Activated naive CD8-positive, alpha-beta T cell treated with anti-CD3 and anti-CD28 coated beads, Interleukin-2, amount 10 ng/mL, durations not matched to agents 7 days and 5 days (primary cell): ENCODE measurements at regions not wholly inside any gene's neighbourhood (a gene's known extent, or its start where the extent isn't known, plus 50 kb on each side); places are given as distances from the start of the nearest gene placed in this dataset.

Source experiments
- ATAC-seq: fragments of 150-1000 bp; cut with Tn5 transposase; one replicate; pipeline ENCODE4 v1.10.0; 2021; ENCODE audit warnings: low read depth, moderate library complexity
- POLR2A ChIA-PET: fragments of 350-600 bp; sonication (Branson Sonifier 250); formaldehyde crosslinking; loops from one replicate; lab custom pipeline; 2021; ENCODE audit warnings: antibody characterized with exemption; lab: Charles Lee
- DNase-seq: peaks from one replicate; pipeline ENCODE4 v3.0.0; 2021
- H3K27ac Mint-ChIP-seq: one replicate; pipeline ENCODE4 v1.8.0; 2022; ENCODE audit warnings: mild to moderate bottlenecking, mixed read lengths
- H3K27me3 Mint-ChIP-seq: one replicate; pipeline ENCODE4 v1.8.0; 2022; ENCODE audit warnings: mild to moderate bottlenecking, moderate library complexity, mixed read lengths
- H3K36me3 Mint-ChIP-seq: one replicate; pipeline ENCODE4 v1.8.0; 2021; ENCODE audit warnings: mild to moderate bottlenecking, mixed read lengths
- H3K4me1 Mint-ChIP-seq: one replicate; pipeline ENCODE4 v1.8.0; 2021; ENCODE audit warnings: mixed read lengths
- H3K4me3 Mint-ChIP-seq: one replicate; pipeline ENCODE4 v1.8.0; 2022; ENCODE audit warnings: mild to moderate bottlenecking, moderate library complexity, mixed read lengths
- H3K9me3 Mint-ChIP-seq: one replicate; pipeline ENCODE4 v1.8.0; 2021; ENCODE audit warnings: mixed read lengths

DNA sequence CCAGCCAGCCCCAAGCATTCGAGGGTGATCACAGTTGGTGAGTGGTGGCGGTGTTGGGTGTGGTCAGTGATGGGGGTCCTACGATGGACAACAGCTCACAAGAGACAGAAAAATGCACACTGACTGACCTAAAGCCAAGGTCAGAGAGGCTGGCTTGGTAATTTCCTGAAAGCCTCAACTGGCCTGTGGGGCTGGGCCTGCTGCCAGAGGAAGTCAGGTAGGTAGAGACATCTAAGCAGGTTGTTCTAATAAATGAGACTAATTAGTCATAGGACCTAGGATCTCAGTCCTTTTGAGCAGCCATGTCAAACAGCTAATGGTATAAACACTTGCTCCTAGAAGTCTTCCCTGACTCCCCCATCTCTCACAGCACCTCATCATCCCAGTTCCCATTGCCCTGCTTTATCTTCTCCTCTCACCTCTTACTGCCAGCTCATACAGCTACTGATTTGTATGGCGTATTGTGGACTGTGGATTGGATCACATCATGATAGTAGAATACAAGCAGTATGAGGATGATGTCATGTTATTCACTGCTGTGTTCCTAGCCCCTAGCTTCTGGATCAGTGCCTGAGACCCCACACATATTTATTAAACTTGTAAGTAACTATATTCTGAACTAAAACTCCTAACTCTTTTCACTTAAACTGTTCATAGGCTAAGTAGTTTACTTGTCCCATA, 262.9 kb upstream of the KLHL29 start:
- Mint-ChIP-seq H3K9me3 (no peaks in the 10 kb centered on the region), H3K4me1 (no peaks in the 10 kb centered on the region), H3K27me3 (peaks cover 4% of the 10 kb centered on the region), H3K4me3 (no peak overlapping the region), H3K36me3 (no peaks in the 10 kb centered on the region), H3K27ac (no peak overlapping the region)
- no peak for ATAC-seq
- POLR2A ChIA-PET, result no interaction called here
- DNase-seq, result no peak

DNA sequence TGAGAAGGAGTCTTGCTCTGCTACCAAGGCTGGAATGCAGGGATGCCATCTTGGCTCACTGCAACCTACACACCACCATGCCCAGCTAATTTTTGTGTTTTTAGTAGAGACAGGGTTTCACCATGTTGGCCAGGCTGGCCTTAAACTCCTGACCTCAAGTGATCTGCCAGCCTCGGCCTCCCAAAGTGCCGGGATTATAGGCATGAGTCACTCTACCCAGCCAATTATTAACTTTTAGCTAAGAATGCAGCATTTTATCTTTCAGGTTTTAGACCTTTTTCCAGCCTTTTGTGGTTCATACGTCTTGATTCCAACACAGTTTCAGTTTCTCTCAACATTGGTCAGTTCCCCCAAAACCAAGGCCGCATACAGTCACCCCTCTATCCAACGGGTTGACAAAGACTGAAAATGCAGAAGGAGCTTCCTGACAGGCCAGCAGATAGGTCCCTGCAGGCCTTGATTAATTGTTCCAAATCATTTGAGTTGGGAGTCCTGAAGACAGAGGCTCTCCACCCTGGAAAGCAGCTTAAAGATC, 262.2 kb upstream of the KLHL29 start:
- no peaks in the 10 kb centered on the region for H3K9me3 Mint-ChIP-seq
- H3K4me3 Mint-ChIP-seq, result no peak overlapping the region
- ATAC-seq, result no peak
- POLR2A ChIA-PET, result no interaction called here
- peaks cover 4% of the 10 kb centered on the region for H3K27me3 Mint-ChIP-seq
- H3K4me1 Mint-ChIP-seq, result no peaks in the 10 kb centered on the region
- no peaks in the 10 kb centered on the region for H3K36me3 Mint-ChIP-seq
- H3K27ac Mint-ChIP-seq, result no peak overlapping the region
- no peak for DNase-seq

DNA sequence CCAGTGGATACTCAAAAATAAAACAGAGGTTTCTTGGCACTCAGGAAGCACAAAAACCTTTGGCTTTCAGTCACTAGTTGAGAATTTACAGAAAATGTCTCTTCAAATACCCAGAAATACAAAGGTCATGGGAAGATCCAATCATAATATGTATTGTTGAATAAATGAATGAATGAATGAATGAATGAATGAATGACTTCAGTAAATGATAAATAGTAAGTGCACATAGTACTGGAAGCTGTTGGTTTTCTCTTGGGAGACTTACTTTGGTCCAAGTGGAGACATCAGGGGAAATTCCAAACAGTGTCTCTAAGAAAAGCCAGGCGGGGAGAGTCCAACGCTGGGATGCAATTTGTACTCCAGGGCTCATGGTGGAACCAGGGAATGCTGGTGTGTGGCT, 261.3 kb upstream of the KLHL29 start:
- H3K36me3 Mint-ChIP-seq, result no peaks in the 10 kb centered on the region
- no peak for DNase-seq
- POLR2A ChIA-PET, result no interaction called here
- no peaks in the 10 kb centered on the region for H3K9me3 Mint-ChIP-seq
- H3K27ac Mint-ChIP-seq, result no peak overlapping the region
- H3K27me3 Mint-ChIP-seq, result peaks cover 4% of the 10 kb centered on the region
- H3K4me1 Mint-ChIP-seq, result no peaks in the 10 kb centered on the region
- no peak for ATAC-seq
- H3K4me3 Mint-ChIP-seq, result no peak overlapping the region

DNA sequence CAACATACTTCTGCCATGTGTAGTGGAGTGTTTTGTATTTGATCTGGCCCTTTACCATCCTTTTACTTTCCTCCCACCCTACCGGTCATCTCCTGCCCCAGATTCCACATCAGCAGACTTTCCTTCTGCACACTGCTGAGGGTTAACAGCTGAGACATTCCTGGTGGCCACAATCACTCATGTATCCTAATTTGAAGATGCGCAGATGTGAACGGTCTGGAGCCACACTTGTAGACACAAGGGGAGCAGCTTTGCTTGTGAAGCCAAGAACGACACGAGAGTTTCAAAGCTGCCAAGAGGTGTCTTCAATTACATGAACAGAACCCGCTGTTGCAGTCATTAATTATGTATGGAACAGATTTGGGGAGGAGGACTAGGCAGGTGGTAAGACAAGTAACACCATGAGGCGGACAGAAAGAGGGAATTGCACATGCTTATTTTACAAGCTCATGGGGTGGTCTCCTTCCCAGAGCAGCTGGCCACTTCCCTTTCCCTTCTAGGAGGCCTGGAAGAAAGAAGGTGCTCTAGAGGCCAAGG, 260.7 kb upstream of the KLHL29 start:
- no peaks in the 10 kb centered on the region for H3K36me3 Mint-ChIP-seq
- ATAC-seq, result no peak
- H3K4me3 Mint-ChIP-seq, result no peak overlapping the region
- no peaks in the 10 kb centered on the region for H3K4me1 Mint-ChIP-seq
- peaks cover 4% of the 10 kb centered on the region for H3K27me3 Mint-ChIP-seq
- no peak for DNase-seq
- H3K9me3 Mint-ChIP-seq, result no peaks in the 10 kb centered on the region
- POLR2A ChIA-PET, result no interaction called here
- no peak overlapping the region for H3K27ac Mint-ChIP-seq

- H3K36me3 Mint-ChIP-seq, result no peaks in the 10 kb centered on the region
- H3K9me3 Mint-ChIP-seq, result no peaks in the 10 kb centered on the region
- ATAC-seq (no peak), DNase-seq (no peak)
- H3K4me3 Mint-ChIP-seq, result no peak overlapping the region
- H3K4me1 Mint-ChIP-seq, result no peaks in the 10 kb centered on the region
- H3K27ac Mint-ChIP-seq, result no peak overlapping the region
- H3K27me3 Mint-ChIP-seq, result peaks cover 2% of the 10 kb centered on the region
- POLR2A ChIA-PET, result no interaction called here
These were observed 257.5 kb upstream of the KLHL29 start for GRCh38 chr2:23127465-23127864.

GRCh38 chr2:23128684-23129292, 256.2 kb upstream of the KLHL29 start:
- POLR2A ChIA-PET, result no interaction called here
- no peak overlapping the region for H3K27ac Mint-ChIP-seq
- no peak for ATAC-seq

DNA sequence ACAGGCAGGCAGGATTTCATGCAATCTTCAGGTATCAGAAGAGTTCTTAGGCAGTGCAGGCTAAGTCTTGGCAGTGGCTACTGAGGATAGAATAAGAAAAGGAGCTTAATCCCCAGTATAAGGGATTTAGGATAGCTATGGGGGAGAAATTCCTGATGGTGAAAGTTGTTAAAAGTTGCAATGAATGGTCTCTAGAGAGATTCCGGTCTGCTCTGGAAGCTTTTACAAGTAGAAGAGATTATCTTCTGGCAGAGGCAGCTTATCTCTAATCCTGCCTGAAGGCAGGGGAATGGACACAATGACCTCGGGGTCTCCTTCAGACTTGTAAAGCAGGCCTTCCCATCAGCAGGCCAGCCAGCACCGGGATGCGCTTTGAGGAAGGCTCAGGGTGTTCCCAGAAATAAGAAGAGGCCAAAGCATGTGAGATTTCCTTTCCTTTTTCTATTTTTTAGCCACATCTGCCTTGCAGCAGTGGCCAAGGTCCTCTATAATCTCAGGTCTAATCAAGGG, 253.9 kb upstream of the KLHL29 start:
- Mint-ChIP-seq H3K27ac (no peak overlapping the region), H3K4me1 (no peaks in the 10 kb centered on the region), H3K9me3 (no peaks in the 10 kb centered on the region), H3K36me3 (no peaks in the 10 kb centered on the region), H3K4me3 (no peak overlapping the region), H3K27me3 (peaks cover 8% of the 10 kb centered on the region)
- DNase-seq (no peak), ATAC-seq (no peak)
- POLR2A ChIA-PET, result no interaction called here

More at GRCh38 chr2:23128684-23129292, 256.2 kb upstream of the KLHL29 start:
- DNase-seq, result no peak
- no peak overlapping the region for H3K4me3 Mint-ChIP-seq
- H3K4me1 Mint-ChIP-seq, result no peaks in the 10 kb centered on the region
- no peaks in the 10 kb centered on the region for H3K27me3 Mint-ChIP-seq
- no peaks in the 10 kb centered on the region for H3K9me3 Mint-ChIP-seq
- no peaks in the 10 kb centered on the region for H3K36me3 Mint-ChIP-seq

- H3K36me3 Mint-ChIP-seq, result no peaks in the 10 kb centered on the region
- H3K9me3 Mint-ChIP-seq, result no peaks in the 10 kb centered on the region
- DNase-seq (no peak), ATAC-seq (no peak)
- POLR2A ChIA-PET, result no interaction called here
- H3K27me3 Mint-ChIP-seq, result peaks cover 8% of the 10 kb centered on the region
- no peak overlapping the region for H3K4me3 Mint-ChIP-seq
- no peak overlapping the region for H3K27ac Mint-ChIP-seq
- H3K4me1 Mint-ChIP-seq, result no peaks in the 10 kb centered on the region
These were observed 253.0 kb upstream of the KLHL29 start for GRCh38 chr2:23132000-23132399.

DNA sequence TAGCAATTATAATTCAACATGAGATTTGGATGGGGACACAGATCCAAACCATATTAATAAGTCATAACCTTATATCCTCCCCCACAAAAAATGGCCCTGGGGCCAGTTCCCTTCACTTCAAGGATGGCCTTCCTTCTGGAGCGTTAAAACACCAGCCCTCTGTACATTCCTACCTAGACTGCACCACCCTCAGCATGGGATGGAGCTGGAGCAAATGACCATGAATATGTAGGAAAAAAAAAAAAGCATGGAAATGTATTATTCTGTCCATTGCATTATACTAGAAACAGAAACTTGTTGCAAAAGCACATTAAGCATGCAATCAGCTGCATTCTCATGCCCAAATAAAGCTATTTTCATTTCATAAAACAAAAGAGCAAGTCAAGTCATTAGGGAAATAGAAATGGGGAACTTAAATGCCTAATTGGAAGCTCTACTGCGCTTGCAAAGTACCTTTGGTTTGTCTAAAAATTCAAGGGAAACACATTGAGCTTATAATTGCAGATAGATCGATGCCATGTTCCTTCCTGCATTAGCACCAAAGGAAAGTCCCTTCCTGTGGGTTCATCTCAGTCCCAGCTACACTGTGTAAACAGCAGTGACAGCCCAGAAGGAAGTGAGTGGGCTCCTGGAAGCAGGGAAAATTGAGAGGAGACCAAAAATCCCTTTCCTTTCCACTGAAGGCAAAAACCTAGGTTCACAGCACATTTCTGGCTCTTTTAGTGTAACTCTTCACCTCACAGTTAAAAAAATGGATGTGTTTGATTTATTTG, 252.0 kb upstream of the KLHL29 start:
- no peak overlapping the region for H3K4me3 Mint-ChIP-seq
- H3K27me3 Mint-ChIP-seq, result peaks cover 8% of the 10 kb centered on the region
- POLR2A ChIA-PET, result no interaction called here
- no peak overlapping the region for H3K27ac Mint-ChIP-seq
- H3K36me3 Mint-ChIP-seq, result no peaks in the 10 kb centered on the region
- no peak for DNase-seq
- H3K9me3 Mint-ChIP-seq, result no peaks in the 10 kb centered on the region
- no peak for ATAC-seq
- no peaks in the 10 kb centered on the region for H3K4me1 Mint-ChIP-seq

DNA sequence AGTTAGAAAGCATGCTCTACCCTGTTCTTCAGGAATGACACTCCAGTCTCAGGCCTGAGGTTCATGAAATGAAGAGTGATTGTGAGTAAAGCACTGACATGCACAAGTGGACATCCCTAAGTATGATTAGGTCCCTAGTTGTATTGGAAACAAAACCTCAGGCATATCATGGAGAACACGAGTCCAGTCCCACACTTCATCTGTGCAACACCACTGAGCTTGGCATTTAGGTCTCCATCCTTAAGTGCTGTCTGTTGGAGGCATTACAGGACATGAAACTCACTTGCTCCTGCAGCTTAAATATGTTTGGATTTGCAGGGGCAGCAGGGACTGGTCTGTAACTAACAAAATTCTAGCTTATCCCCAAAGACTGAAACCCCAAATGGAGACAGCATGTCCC, 250.3 kb upstream of the KLHL29 start:
- DNase-seq (no peak), ATAC-seq (no peak)
- POLR2A ChIA-PET, result no interaction called here
- Mint-ChIP-seq H3K27ac (no peak overlapping the region), H3K27me3 (peaks cover 8% of the 10 kb centered on the region), H3K4me1 (no peaks in the 10 kb centered on the region), H3K9me3 (no peaks in the 10 kb centered on the region), H3K36me3 (no peaks in the 10 kb centered on the region), H3K4me3 (no peak overlapping the region)

- Mint-ChIP-seq H3K36me3 (no peaks in the 10 kb centered on the region), H3K27ac (no peak overlapping the region), H3K4me1 (no peaks in the 10 kb centered on the region), H3K9me3 (no peaks in the 10 kb centered on the region), H3K4me3 (no peak overlapping the region), H3K27me3 (peaks cover 8% of the 10 kb centered on the region)
- ATAC-seq, result no peak
- no peak for DNase-seq
- POLR2A ChIA-PET, result no interaction called here
These were observed 249.4 kb upstream of the KLHL29 start for GRCh38 chr2:23135481-23136100.

GRCh38 chr2:23137166-23137565, 247.8 kb upstream of the KLHL29 start:
- no peak for DNase-seq
- Mint-ChIP-seq H3K9me3 (no peaks in the 10 kb centered on the region), H3K36me3 (no peaks in the 10 kb centered on the region), H3K27me3 (peaks cover 11% of the 10 kb centered on the region), H3K4me1 (no peaks in the 10 kb centered on the region), H3K27ac (no peak overlapping the region), H3K4me3 (no peak overlapping the region)
- no peak for ATAC-seq
- POLR2A ChIA-PET, result no interaction called here

- DNase-seq (no peak), ATAC-seq (no peak)
- H3K9me3 Mint-ChIP-seq, result no peaks in the 10 kb centered on the region
- no peak overlapping the region for H3K4me3 Mint-ChIP-seq
- H3K27ac Mint-ChIP-seq, result no peak overlapping the region
- H3K36me3 Mint-ChIP-seq, result no peaks in the 10 kb centered on the region
- POLR2A ChIA-PET, result no interaction called here
- peaks cover 11% of the 10 kb centered on the region for H3K27me3 Mint-ChIP-seq
- no peaks in the 10 kb centered on the region for H3K4me1 Mint-ChIP-seq
These were observed 246.3 kb upstream of the KLHL29 start for GRCh38 chr2:23138701-23139100.
